Neural progenitor cell (in vitro differentiated cells): ENCODE measurements at regions not wholly inside any gene's neighbourhood (a gene's known extent, or its start where the extent isn't known, plus 50 kb on each side); places are given as distances from the start of the nearest gene placed in this dataset.

Source experiments
- DNase-seq: peaks from one replicate; pipeline ENCODE4 v3.0.0-alpha.2; 2016; ENCODE audit warnings: low spot score
- H2AFZ ChIP-seq: fragments of 200-600 bp; sonication (generic); replicated peaks from 2 replicates; pipeline ENCODE4 v1.6.1; 2016; ENCODE audit warnings: antibody characterized with exemption
- H3F3A ChIP-seq: fragments of 200-600 bp; sonication (generic); 2 replicates; pipeline ENCODE4 v1.6.1; 2016; ENCODE audit warnings: antibody characterized with exemption, low read depth
- H3K27ac ChIP-seq: fragments of 200-600 bp; sonication (generic); 2 replicates; pipeline ENCODE4 v1.5.1; 2016; ENCODE audit warnings: mild to moderate bottlenecking
- H3K27me3 ChIP-seq: fragments of 200-600 bp; sonication (generic); 2 replicates; pipeline ENCODE4 v1.6.1; 2016; ENCODE audit warnings: mild to moderate bottlenecking, moderate library complexity
- H3K36me3 ChIP-seq: fragments of 200-600 bp; sonication (generic); 2 replicates; pipeline ENCODE4 v1.5.1; 2016
- H3K4me1 ChIP-seq: fragments of 200-600 bp; sonication (generic); 2 replicates; pipeline ENCODE4 v1.6.1; 2016; ENCODE audit warnings: mixed run types
- H3K4me2 ChIP-seq: fragments of 200-600 bp; sonication (generic); 2 replicates; pipeline ENCODE4 v1.6.1; 2016
- H3K4me3 ChIP-seq: fragments of 200-600 bp; sonication (generic); 2 replicates; pipeline ENCODE4 v1.5.1; 2016
- H3K79me2 ChIP-seq: fragments of 200-600 bp; sonication (generic); 2 replicates; pipeline ENCODE4 v1.6.1; 2016; ENCODE audit warnings: low read depth
- H3K9ac ChIP-seq: fragments of 200-600 bp; sonication (generic); 2 replicates; pipeline ENCODE4 v1.6.1; 2016
- H3K9me3 ChIP-seq: fragments of 200-600 bp; sonication (generic); 2 replicates; pipeline ENCODE4 v1.5.1; 2016; ENCODE audit warnings: low read depth
- H4K20me1 ChIP-seq: fragments of 200-600 bp; sonication (generic); 2 replicates; pipeline ENCODE4 v1.6.1; 2016; ENCODE audit warnings: low read depth
- H3K27ac Mint-ChIP-seq: 3 replicates; pipeline ENCODE4 v1.8.0; 2021; ENCODE audit warnings: mixed read lengths
- H3K27me3 Mint-ChIP-seq: 2 replicates; pipeline ENCODE4 v1.8.0; 2022; ENCODE audit warnings: low read depth, mild to moderate bottlenecking, inconsistent platforms, moderate library complexity, mixed read lengths; ENCODE audit not compliant: insufficient read depth
- H3K36me3 Mint-ChIP-seq: 3 replicates; pipeline ENCODE4 v1.8.0; 2021; ENCODE audit warnings: mixed read lengths
- H3K4me1 Mint-ChIP-seq: 3 replicates; pipeline ENCODE4 v1.8.0; 2021; ENCODE audit warnings: mixed read lengths
- H3K4me3 Mint-ChIP-seq: 3 replicates; pipeline ENCODE4 v1.8.0; 2021; ENCODE audit warnings: mild to moderate bottlenecking, moderate library complexity, mixed read lengths
- H3K9me3 Mint-ChIP-seq: 3 replicates; pipeline ENCODE4 v1.8.0; 2020; ENCODE audit warnings: mixed read lengths
- EZH2 ChIP-seq: fragments of 200-600 bp; sonication (generic); IDR thresholded peaks from 2 replicates; pipeline ENCODE4 v1.6.1; 2017; ENCODE audit warnings: antibody characterized with exemption, mild to moderate bottlenecking, moderate library complexity
- EZH2phosphoT487 ChIP-seq: fragments of 200-600 bp; sonication (generic); IDR thresholded peaks from 2 replicates; pipeline ENCODE4 v1.6.1; 2017; ENCODE audit warnings: antibody characterized with exemption
- TF ChIP-seq, protein P1 (sequence below): fragments of 200-600 bp; sonication (generic); IDR thresholded peaks from 2 replicates; pipeline ENCODE4 v1.5.1; 2017; ENCODE audit warnings: antibody characterized with exemption, mild to moderate bottlenecking

DNA sequence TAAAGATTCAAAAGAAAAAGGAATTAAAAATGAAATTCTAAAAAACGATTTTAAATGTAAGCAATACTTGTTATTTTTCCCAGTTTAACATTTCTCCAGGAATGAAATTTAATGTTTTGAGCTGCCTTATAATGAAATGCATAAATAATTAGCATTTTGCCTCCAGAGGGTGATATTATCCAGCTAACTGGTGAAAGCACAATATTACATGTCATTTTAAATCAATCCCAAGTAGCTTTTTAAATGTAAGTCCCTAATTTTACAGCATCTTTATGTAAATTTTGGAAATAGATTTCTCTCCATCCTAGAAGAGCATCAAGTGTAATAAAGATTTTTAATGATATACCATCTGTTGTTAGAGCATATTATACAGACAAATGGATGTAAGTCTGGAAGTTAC is 139.1 kb upstream of the P2RY1 start:
- H3K4me3 ChIP-seq = no peak overlapping the region
- H3K4me3 Mint-ChIP-seq = no peak overlapping the region
- no peaks in the 10 kb centered on the region for H3K9me3 Mint-ChIP-seq

DNA sequence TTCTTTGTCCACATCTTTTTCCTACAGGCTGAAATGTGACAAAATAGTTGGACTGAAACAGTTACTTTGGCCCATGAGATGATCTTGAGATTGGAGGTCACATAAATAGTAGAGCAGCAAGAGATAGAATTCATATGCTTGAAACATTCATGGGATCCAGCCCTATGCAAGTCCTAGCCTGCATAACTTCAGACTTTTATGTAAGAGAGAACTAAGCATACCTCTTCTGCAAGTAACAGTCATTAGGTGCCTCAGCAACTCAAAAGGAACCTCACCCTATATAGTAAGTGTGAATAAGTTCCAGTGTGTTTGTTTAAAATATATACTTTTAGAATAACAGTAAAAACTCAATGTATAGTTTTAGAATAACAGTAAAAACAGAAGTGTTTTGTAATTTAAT is 138.0 kb upstream of the P2RY1 start:
- Mint-ChIP-seq H3K27me3 (peaks cover 2% of the 10 kb centered on the region), H3K4me3 (no peak overlapping the region), H3K4me1 (no peaks in the 10 kb centered on the region), H3K36me3 (no peaks in the 10 kb centered on the region), H3K9me3 (no peaks in the 10 kb centered on the region), H3K27ac (no peak overlapping the region)
- no peaks in the 10 kb centered on the region for H4K20me1 ChIP-seq
- no peak overlapping the region for H3K9ac ChIP-seq
- H3K4me3 ChIP-seq = no peak overlapping the region
- no peaks in the 10 kb centered on the region for H3K4me1 ChIP-seq
- no peaks in the 10 kb centered on the region for H3F3A ChIP-seq
- H3K36me3 ChIP-seq = no peaks in the 10 kb centered on the region
- TF ChIP-seq, protein P1, sequence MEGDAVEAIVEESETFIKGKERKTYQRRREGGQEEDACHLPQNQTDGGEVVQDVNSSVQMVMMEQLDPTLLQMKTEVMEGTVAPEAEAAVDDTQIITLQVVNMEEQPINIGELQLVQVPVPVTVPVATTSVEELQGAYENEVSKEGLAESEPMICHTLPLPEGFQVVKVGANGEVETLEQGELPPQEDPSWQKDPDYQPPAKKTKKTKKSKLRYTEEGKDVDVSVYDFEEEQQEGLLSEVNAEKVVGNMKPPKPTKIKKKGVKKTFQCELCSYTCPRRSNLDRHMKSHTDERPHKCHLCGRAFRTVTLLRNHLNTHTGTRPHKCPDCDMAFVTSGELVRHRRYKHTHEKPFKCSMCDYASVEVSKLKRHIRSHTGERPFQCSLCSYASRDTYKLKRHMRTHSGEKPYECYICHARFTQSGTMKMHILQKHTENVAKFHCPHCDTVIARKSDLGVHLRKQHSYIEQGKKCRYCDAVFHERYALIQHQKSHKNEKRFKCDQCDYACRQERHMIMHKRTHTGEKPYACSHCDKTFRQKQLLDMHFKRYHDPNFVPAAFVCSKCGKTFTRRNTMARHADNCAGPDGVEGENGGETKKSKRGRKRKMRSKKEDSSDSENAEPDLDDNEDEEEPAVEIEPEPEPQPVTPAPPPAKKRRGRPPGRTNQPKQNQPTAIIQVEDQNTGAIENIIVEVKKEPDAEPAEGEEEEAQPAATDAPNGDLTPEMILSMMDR = no peak
- TF ChIP-seq EZH2 (no peak), EZH2phosphoT487 (no peak)
- H3K79me2 ChIP-seq = no peaks in the 10 kb centered on the region
- no peaks in the 10 kb centered on the region for H3K9me3 ChIP-seq
- DNase-seq = no peak
- H3K27me3 ChIP-seq = no peaks in the 10 kb centered on the region
- H2AFZ ChIP-seq = no peak overlapping the region
- no peak overlapping the region for H3K27ac ChIP-seq
- H3K4me2 ChIP-seq = no peak overlapping the region

More for the DNA sequence above, 139.1 kb upstream of the P2RY1 start:
- no peaks in the 10 kb centered on the region for H3K27me3 ChIP-seq
- no peaks in the 10 kb centered on the region for H3F3A ChIP-seq
- H3K79me2 ChIP-seq = no peaks in the 10 kb centered on the region
- DNase-seq = no peak
- H3K9me3 ChIP-seq = no peaks in the 10 kb centered on the region
- no peaks in the 10 kb centered on the region for H3K36me3 Mint-ChIP-seq
- H3K36me3 ChIP-seq = no peaks in the 10 kb centered on the region
- H3K4me1 Mint-ChIP-seq = no peaks in the 10 kb centered on the region
- H3K4me2 ChIP-seq = no peak overlapping the region
- TF ChIP-seq EZH2phosphoT487 (no peak), EZH2 (no peak)
- TF ChIP-seq, protein P1 = no peak
- no peaks in the 10 kb centered on the region for H3K4me1 ChIP-seq
- no peaks in the 10 kb centered on the region for H3K27me3 Mint-ChIP-seq
- H4K20me1 ChIP-seq = no peaks in the 10 kb centered on the region
- H2AFZ ChIP-seq = no peak overlapping the region
- no peak overlapping the region for H3K27ac Mint-ChIP-seq
- no peak overlapping the region for H3K27ac ChIP-seq
- H3K9ac ChIP-seq = no peak overlapping the region

DNA sequence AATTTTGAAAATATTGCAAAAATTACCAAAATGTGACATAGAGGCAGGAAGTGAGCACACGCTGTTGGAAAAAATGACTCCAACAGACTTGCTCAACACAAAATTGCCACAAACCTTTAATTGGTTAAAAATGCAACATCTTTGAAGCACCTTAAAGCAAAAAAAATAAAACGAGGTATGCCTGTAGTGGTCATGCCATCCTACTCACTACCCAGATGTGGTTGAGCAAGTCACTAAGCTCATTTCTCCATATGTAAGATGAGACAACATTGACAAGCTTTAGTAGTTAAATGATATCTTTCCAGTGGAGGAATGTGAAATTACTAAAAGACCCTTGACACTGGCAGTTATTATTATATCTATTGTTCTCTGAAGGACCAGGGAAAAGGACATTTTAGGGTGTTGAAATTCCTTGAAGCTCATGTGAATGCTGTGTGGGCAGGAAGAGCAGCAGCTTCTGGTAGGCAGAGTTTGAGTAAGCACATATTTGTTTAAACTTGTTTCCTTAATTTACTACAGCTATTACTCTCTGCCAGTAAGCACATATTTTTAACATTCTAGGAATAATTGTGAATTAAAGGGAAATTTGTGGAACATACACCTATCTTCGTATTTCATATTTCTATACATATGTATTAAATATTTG is 131.6 kb upstream of the P2RY1 start:
- Histone ChIP-seq H3K4me1 (no peaks in the 10 kb centered on the region), H3K27ac (no peak overlapping the region), H2AFZ (no peak overlapping the region), H3K9me3 (no peaks in the 10 kb centered on the region), H3K36me3 (no peaks in the 10 kb centered on the region), H3K79me2 (no peaks in the 10 kb centered on the region), H4K20me1 (no peaks in the 10 kb centered on the region), H3F3A (no peaks in the 10 kb centered on the region), H3K4me3 (no peak overlapping the region), H3K4me2 (no peak overlapping the region), H3K9ac (no peak overlapping the region), H3K27me3 (no peaks in the 10 kb centered on the region)
- no peaks in the 10 kb centered on the region for H3K36me3 Mint-ChIP-seq
- H3K27ac Mint-ChIP-seq = no peak overlapping the region
- no peak overlapping the region for H3K4me3 Mint-ChIP-seq
- TF ChIP-seq EZH2 = no peak
- no peaks in the 10 kb centered on the region for H3K4me1 Mint-ChIP-seq
- H3K27me3 Mint-ChIP-seq = peaks cover 2% of the 10 kb centered on the region
- DNase-seq = no peak
- H3K9me3 Mint-ChIP-seq = no peaks in the 10 kb centered on the region

DNA sequence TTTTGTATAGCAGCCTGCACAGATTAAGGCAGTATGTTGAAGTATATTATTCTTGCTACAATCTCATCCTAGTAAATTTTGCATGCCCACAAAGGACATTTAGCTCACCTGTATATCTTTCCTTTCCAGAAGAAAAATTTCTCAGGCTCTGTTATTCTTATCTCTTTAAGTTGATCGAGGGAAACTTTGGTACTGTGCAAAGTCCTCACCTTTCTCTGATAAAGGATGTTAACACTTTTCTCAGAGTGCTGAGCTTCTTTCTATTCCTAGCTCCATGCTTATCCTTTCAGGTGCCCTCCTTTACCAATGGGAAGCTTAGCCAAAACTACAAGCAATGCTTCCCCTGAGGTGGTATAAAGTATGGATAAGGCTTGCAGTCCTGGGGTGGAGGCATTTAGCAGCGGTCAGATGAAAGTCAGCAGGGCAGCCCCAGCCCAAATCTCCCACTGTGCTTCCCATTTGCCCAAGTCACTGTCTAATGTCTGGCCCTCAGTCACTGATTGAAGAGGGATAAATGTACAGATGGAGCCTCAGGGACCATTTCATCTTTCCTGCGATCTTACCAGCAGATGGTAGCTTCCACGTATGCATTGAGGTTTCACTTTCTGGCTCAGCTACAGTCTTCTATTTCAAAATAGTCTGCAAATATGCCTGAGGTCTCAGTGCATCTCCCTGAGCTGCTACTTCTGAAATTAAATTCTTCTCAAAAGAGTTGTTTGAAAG is 127.8 kb upstream of the P2RY1 start:
- no peaks in the 10 kb centered on the region for H3K79me2 ChIP-seq
- Mint-ChIP-seq H3K27ac (no peak overlapping the region), H3K36me3 (no peaks in the 10 kb centered on the region), H3K4me3 (no peak overlapping the region), H3K27me3 (no peaks in the 10 kb centered on the region), H3K9me3 (no peaks in the 10 kb centered on the region), H3K4me1 (no peaks in the 10 kb centered on the region)
- peak overlapping the region; percentile 47 for H2AFZ ChIP-seq
- TF ChIP-seq EZH2phosphoT487 (no peak), EZH2 (no peak)
- TF ChIP-seq, protein P1 = no peak
- no peaks in the 10 kb centered on the region for H3K27me3 ChIP-seq
- H3K4me3 ChIP-seq = no peak overlapping the region
- DNase-seq = no peak
- H3K9me3 ChIP-seq = no peaks in the 10 kb centered on the region
- no peaks in the 10 kb centered on the region for H3F3A ChIP-seq
- no peak overlapping the region for H3K4me2 ChIP-seq
- no peak overlapping the region for H3K9ac ChIP-seq
- H3K36me3 ChIP-seq = no peaks in the 10 kb centered on the region
- no peaks in the 10 kb centered on the region for H3K4me1 ChIP-seq
- H3K27ac ChIP-seq = no peak overlapping the region
- H4K20me1 ChIP-seq = no peaks in the 10 kb centered on the region
